Fibroblast of lung (primary cell): ENCODE measurements at regions not wholly inside any gene's neighbourhood (a gene's known extent, or its start where the extent isn't known, plus 50 kb on each side); places are given as distances from the start of the nearest gene placed in this dataset.
"Not testable (repeated sequence)": the region's sequence is repeated elsewhere in the genome, so short reads cannot be mapped to it uniquely, and the experiment has no call there.

Experiments used
- DNase-seq, 2 donors: peaks; one replicate each; pipeline versions ENCODE4 v3.0.0 to v3.0.0-alpha.2; 2010; ENCODE audit warnings: low read depth in 2 of 2
- H2AFZ ChIP-seq: 2 replicates; pipeline ENCODE4 v1.5.1; 2012; ENCODE audit warnings: low read length, control low read depth, inconsistent platforms
- H3K27ac ChIP-seq: 2 replicates; pipeline ENCODE4 v1.5.1; 2011; ENCODE audit warnings: low read length, control low read depth; ENCODE audit not compliant: insufficient read depth
- H3K27me3 ChIP-seq: 2 replicates; pipeline ENCODE4 v1.5.1; 2011; ENCODE audit warnings: mild to moderate bottlenecking, low read length; ENCODE audit not compliant: control insufficient read depth, insufficient read depth
- H3K36me3 ChIP-seq: 2 replicates; pipeline ENCODE4 v1.5.1; 2011; ENCODE audit warnings: low read length; ENCODE audit not compliant: control insufficient read depth, insufficient read depth
- H3K4me1 ChIP-seq: 2 replicates; pipeline ENCODE4 v1.5.1; 2011; ENCODE audit warnings: low read length; ENCODE audit not compliant: control insufficient read depth, insufficient read depth; ENCODE audit errors: extremely low read depth
- H3K4me2 ChIP-seq: 2 replicates; pipeline ENCODE4 v1.5.1; 2011; ENCODE audit warnings: low read length, control low read depth; ENCODE audit not compliant: insufficient read depth; ENCODE audit errors: extremely low read depth
- H3K4me3 ChIP-seq, 4 experiments: fragments of 200-600 bp in 1 of 4; sonication (generic) in 1 of 4; replicated peaks in 1 of 4; 2 replicates each; pipeline ENCODE4 v1.5.1; 2011 to 2016; ENCODE audit warnings: low read length in 4 of 4, low read depth in 3 of 4, mild to moderate bottlenecking in 3 of 4, control low read depth in 2 of 4, inconsistent platforms in 1 of 4, mixed read lengths in 1 of 4; ENCODE audit not compliant: insufficient read depth in 1 of 4; ENCODE audit errors: control extremely low read depth in 1 of 4
- H3K79me2 ChIP-seq: 2 replicates; pipeline ENCODE4 v1.5.1; 2012; ENCODE audit warnings: mild to moderate bottlenecking, low read length, inconsistent platforms; ENCODE audit not compliant: control insufficient read depth, insufficient read depth
- H3K9ac ChIP-seq: 2 replicates; pipeline ENCODE4 v1.5.1; 2011; ENCODE audit warnings: mild to moderate bottlenecking, low read length, control low read depth; ENCODE audit not compliant: insufficient read depth
- H3K9me3 ChIP-seq: 2 replicates; pipeline ENCODE4 v1.5.1; 2012; ENCODE audit warnings: low read depth, low read length; ENCODE audit not compliant: control insufficient read depth, insufficient read depth
- H4K20me1 ChIP-seq: 2 replicates; pipeline ENCODE4 v1.5.1; 2011; ENCODE audit warnings: low read length; ENCODE audit not compliant: control insufficient read depth, insufficient read depth; ENCODE audit errors: extremely low read depth
- EZH2 ChIP-seq: IDR thresholded peaks from 2 replicates; pipeline ENCODE4 v1.5.1; 2012; ENCODE audit warnings: low read length, control low read depth, mild to moderate bottlenecking; ENCODE audit errors: missing control alignments
- TF ChIP-seq, protein P1 (sequence below), 2 donors: IDR thresholded peaks in 1 of 2; conservative IDR thresholded peaks in 1 of 2; 1 replicate in 1 of 2; 2 replicates in 1 of 2; pipeline ENCODE4 v1.5.1; 2011 to 2012; ENCODE audit warnings: low read length in 2 of 2, control low read depth in 1 of 2, inconsistent platforms in 1 of 2, low read depth in 1 of 2, mild to moderate bottlenecking in 1 of 2

DNA sequence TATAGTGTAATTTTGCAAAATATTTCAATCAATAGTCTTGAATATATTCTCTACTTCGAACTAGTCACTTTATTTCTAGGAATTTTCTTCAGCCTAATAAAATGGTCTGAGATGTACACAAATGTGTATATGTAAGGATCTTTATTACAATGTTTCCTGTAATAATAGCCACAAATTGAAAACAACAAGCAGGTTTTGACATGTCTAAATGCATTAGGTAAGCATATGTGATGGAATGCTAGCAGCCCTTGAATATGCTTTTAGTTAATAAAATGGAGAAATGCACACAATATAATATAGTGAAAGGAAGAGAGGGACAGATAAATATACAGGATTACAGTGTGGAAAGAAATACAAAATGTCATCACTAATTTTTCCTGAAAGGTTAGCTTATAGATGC is 196.5 kb upstream of the IRX5 start:
- no peaks in the 10 kb centered on the region for H3K9me3 ChIP-seq
- H3K27ac ChIP-seq, result no peak overlapping the region
- H4K20me1 ChIP-seq, result no peaks in the 10 kb centered on the region
- H3K4me2 ChIP-seq, result no peak overlapping the region
- TF ChIP-seq, protein P1, sequence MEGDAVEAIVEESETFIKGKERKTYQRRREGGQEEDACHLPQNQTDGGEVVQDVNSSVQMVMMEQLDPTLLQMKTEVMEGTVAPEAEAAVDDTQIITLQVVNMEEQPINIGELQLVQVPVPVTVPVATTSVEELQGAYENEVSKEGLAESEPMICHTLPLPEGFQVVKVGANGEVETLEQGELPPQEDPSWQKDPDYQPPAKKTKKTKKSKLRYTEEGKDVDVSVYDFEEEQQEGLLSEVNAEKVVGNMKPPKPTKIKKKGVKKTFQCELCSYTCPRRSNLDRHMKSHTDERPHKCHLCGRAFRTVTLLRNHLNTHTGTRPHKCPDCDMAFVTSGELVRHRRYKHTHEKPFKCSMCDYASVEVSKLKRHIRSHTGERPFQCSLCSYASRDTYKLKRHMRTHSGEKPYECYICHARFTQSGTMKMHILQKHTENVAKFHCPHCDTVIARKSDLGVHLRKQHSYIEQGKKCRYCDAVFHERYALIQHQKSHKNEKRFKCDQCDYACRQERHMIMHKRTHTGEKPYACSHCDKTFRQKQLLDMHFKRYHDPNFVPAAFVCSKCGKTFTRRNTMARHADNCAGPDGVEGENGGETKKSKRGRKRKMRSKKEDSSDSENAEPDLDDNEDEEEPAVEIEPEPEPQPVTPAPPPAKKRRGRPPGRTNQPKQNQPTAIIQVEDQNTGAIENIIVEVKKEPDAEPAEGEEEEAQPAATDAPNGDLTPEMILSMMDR (conservative IDR thresholded peaks at IDR 0.05 in 1 of 2, IDR thresholded peaks at IDR 0.05 in 1 of 2; ENCODE audit: low read depth in 1 of 2, low read length in 2 of 2), result no peak
- TF ChIP-seq EZH2, result no peak
- H3K9ac ChIP-seq, result no peak overlapping the region
- H3K4me3 ChIP-seq, result no peak overlapping the region
- no peak for DNase-seq
- H3K36me3 ChIP-seq, result no peaks in the 10 kb centered on the region
- H3K4me1 ChIP-seq, result no peaks in the 10 kb centered on the region
- H2AFZ ChIP-seq, result no peak overlapping the region
- no peaks in the 10 kb centered on the region for H3K79me2 ChIP-seq
- H3K27me3 ChIP-seq, result no peaks in the 10 kb centered on the region

- H3K4me3 ChIP-seq, H3K4me2 ChIP-seq, H2AFZ ChIP-seq, DNase-seq, H3K27me3 ChIP-seq, H3K27ac ChIP-seq, H3K9ac ChIP-seq, H3K79me2 ChIP-seq, H3K36me3 ChIP-seq, H4K20me1 ChIP-seq, H3K9me3 ChIP-seq, H3K4me1 ChIP-seq: not testable (repeated sequence)
Measured at GRCh38 chr16:54727696-54728095, 203.0 kb upstream of the IRX5 start.

DNA sequence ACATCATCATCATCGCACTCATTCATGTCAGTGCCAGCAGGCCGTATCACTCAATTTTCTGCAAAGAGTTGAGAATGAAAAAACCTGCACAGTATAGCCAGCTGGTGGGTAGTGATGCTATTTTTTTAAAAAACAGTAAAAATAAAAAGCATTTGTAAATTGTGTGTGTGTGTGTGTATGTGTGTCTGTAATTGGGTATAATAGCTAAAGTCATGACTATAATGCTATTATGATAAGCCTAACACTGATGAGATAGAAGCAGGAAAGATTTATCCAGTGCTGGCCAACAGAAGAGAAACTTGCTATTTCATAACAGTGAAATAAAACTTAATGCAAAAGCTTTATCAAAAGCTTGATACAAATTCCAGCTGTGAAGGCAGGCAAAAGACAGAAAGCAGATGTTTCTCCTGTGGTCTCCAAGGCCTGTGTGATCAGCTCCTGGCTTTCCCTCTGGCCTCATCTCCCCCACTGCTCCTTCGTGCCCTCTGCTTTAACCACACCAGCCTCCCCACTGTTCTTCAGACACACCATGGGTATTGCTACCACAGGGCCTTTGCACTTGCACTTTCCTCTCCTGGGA is 206.2 kb upstream of the IRX5 start:
- Histone ChIP-seq H3K9ac (no peak overlapping the region), H3K4me2 (no peak overlapping the region), H3K4me1 (no peaks in the 10 kb centered on the region), H3K27me3 (no peaks in the 10 kb centered on the region), H3K27ac (no peak overlapping the region), H3K4me3 (no peak overlapping the region), H2AFZ (no peak overlapping the region), H3K79me2 (no peaks in the 10 kb centered on the region), H3K9me3 (no peaks in the 10 kb centered on the region), H3K36me3 (no peaks in the 10 kb centered on the region), H4K20me1 (no peaks in the 10 kb centered on the region)
- no peak for TF ChIP-seq EZH2
- TF ChIP-seq, protein P1 (conservative IDR thresholded peaks at IDR 0.05 in 1 of 2, IDR thresholded peaks at IDR 0.05 in 1 of 2; ENCODE audit: low read depth in 1 of 2, low read length in 2 of 2), result no peak
- no peak for DNase-seq
